IMR-90 (cell line): ENCODE measurements at regions not wholly inside any gene's neighbourhood (a gene's known extent, or its start where the extent isn't known, plus 50 kb on each side); places are given as distances from the start of the nearest gene placed in this dataset.

Experiments
- ATAC-seq: fragments of 200-7000 bp; cut with Tn5 transposase; 2 replicates; pipeline ENCODE4 v1.9.1; 2020; ENCODE audit warnings: low read depth, mild to moderate bottlenecking, moderate library complexity
- BruUV-seq: library from RNA; stranded (reverse); fragments of 400-500 nt; replicated peaks from 2 replicates; lab custom pipeline; 2021; lab: Mats Ljungman, UMichigan
- CTCF ChIA-PET: fragments of 300-600 bp; formaldehyde crosslinking; extraction: SDS; loops from one replicate; lab custom pipeline; 2021; ENCODE audit warnings: antibody characterized with exemption; lab: Yijun Ruan, JAX
- POLR2A ChIA-PET: fragments of 300-600 bp; sonication (Branson Sonifier 250); formaldehyde crosslinking; loops from one replicate; lab custom pipeline; 2022; ENCODE audit warnings: antibody characterized with exemption; ENCODE audit not compliant: unreplicated experiment; lab: Charles Lee
- DNase-seq: peaks from one replicate; pipeline ENCODE4 v3.0.0; 2013
- H2AFZ ChIP-seq: replicated peaks from 2 replicates; pipeline ENCODE3; 2013; ENCODE audit warnings: low read length, mild to moderate bottlenecking; ENCODE audit not compliant: poor library complexity
- H2AK5ac ChIP-seq: 2 replicates; pipeline ENCODE4 v1.6.1; 2013; ENCODE audit warnings: low read depth, low read length, inconsistent platforms
- H2AK9ac ChIP-seq: replicated peaks from 2 replicates; pipeline ENCODE3; 2013; ENCODE audit warnings: mild to moderate bottlenecking, low read depth, low read length, moderate library complexity; ENCODE audit not compliant: poor library complexity
- H2BK120ac ChIP-seq: 2 replicates; pipeline ENCODE4 v1.6.1; 2013; ENCODE audit warnings: low read depth, low read length, inconsistent platforms
- H2BK15ac ChIP-seq: 3 replicates; pipeline ENCODE4 v1.6.1; 2013; ENCODE audit warnings: low read depth, low read length, inconsistent platforms
- H2BK20ac ChIP-seq: 2 replicates; pipeline ENCODE4 v1.6.1; 2013; ENCODE audit warnings: low read depth, mild to moderate bottlenecking, inconsistent platforms, low read length, moderate library complexity
- H2BK5ac ChIP-seq: 2 replicates; pipeline ENCODE4 v1.6.1; 2013; ENCODE audit warnings: mild to moderate bottlenecking, low read depth, low read length, inconsistent platforms; ENCODE audit not compliant: poor library complexity, severe bottlenecking
- H3K14ac ChIP-seq: replicated peaks from 2 replicates; pipeline ENCODE4 v1.6.1; 2013; ENCODE audit warnings: low read depth, low read length, inconsistent platforms
- H3K18ac ChIP-seq: 2 replicates; pipeline ENCODE4 v1.6.1; 2013; ENCODE audit warnings: low read depth, low read length, control low read depth
- H3K23ac ChIP-seq: 2 replicates; pipeline ENCODE4 v1.6.1; 2013; ENCODE audit warnings: low read depth, low read length, inconsistent platforms
- H3K27ac ChIP-seq: 2 replicates; pipeline ENCODE4 v1.5.1; 2013; ENCODE audit warnings: mild to moderate bottlenecking, control low read depth, low read length; ENCODE audit not compliant: insufficient read depth
- H3K27me3 ChIP-seq: 2 replicates; pipeline ENCODE4 v1.6.1; 2013; ENCODE audit warnings: low read length; ENCODE audit not compliant: control insufficient read depth, insufficient read depth
- H3K36me3 ChIP-seq: 2 replicates; pipeline ENCODE4 v1.6.1; 2013; ENCODE audit warnings: low read length, mixed read lengths; ENCODE audit not compliant: control insufficient read depth, insufficient read depth
- H3K4ac ChIP-seq: 2 replicates; pipeline ENCODE4 v1.6.1; 2013; ENCODE audit warnings: low read depth, low read length, inconsistent platforms
- H3K4me1 ChIP-seq: 2 replicates; pipeline ENCODE4 v1.6.1; 2013; ENCODE audit warnings: low read length, mixed read lengths; ENCODE audit not compliant: control insufficient read depth, insufficient read depth
- H3K4me2 ChIP-seq: 2 replicates; pipeline ENCODE4 v1.6.1; 2013; ENCODE audit warnings: low read depth, mild to moderate bottlenecking, control low read depth, low read length, moderate library complexity
- H3K4me3 ChIP-seq: 2 replicates; pipeline ENCODE4 v1.5.1; 2013; ENCODE audit warnings: low read depth, mild to moderate bottlenecking, control low read depth, low read length, moderate library complexity; ENCODE audit not compliant: insufficient read depth
- H3K56ac ChIP-seq: 2 replicates; pipeline ENCODE4 v1.6.1; 2013; ENCODE audit warnings: low read length, inconsistent platforms; ENCODE audit not compliant: insufficient read depth; ENCODE audit errors: extremely low read depth
- H3K79me1 ChIP-seq, 2 experiments: 2 replicates each; pipeline ENCODE4 v1.6.1; 2013; ENCODE audit warnings: low read length in 2 of 2, inconsistent platforms in 1 of 2, low read depth in 1 of 2
- H3K9ac ChIP-seq: 2 replicates; pipeline ENCODE4 v1.6.1; 2013; ENCODE audit warnings: low read depth, low read length, control low read depth
- H3K9me1 ChIP-seq: 2 replicates; pipeline ENCODE4 v1.6.1; 2013; ENCODE audit warnings: low read length, inconsistent platforms; ENCODE audit not compliant: insufficient read depth
- H3K9me3 ChIP-seq: 2 replicates; pipeline ENCODE4 v1.6.1; 2013; ENCODE audit warnings: low read length; ENCODE audit not compliant: control insufficient read depth, insufficient read depth
- H4K20me1 ChIP-seq: 2 replicates; pipeline ENCODE4 v1.6.1; 2013; ENCODE audit warnings: low read length, inconsistent platforms; ENCODE audit not compliant: insufficient read depth
- H4K5ac ChIP-seq: 2 replicates; pipeline ENCODE4 v1.6.1; 2013; ENCODE audit warnings: mild to moderate bottlenecking, low read depth, low read length, control low read depth
- H4K8ac ChIP-seq, 2 experiments: 2 replicates each; pipeline ENCODE4 v1.6.1; 2013; ENCODE audit warnings: low read depth in 2 of 2, low read length in 2 of 2, control low read depth in 1 of 2, inconsistent platforms in 1 of 2
- H4K91ac ChIP-seq: 2 replicates; pipeline ENCODE4 v1.6.1; 2013; ENCODE audit warnings: low read depth, low read length, inconsistent platforms; ENCODE audit not compliant: insufficient read depth
- FOS ChIP-seq: fragments of 150-350 bp; IDR thresholded peaks from 2 replicates; pipeline ENCODE4 v1.6.1; 2016; ENCODE audit warnings: low read depth, low read length
- MAFK ChIP-seq: IDR thresholded peaks from 2 replicates; pipeline ENCODE4 v1.6.1; 2012; ENCODE audit warnings: low read depth, low read length, improper control_type of control experiment
- WGBS, 2 experiments: methylation state at CpG; one replicate each; pipeline versions ENCODE4 v1.1.5 to v1.1.7; 2013; ENCODE audit warnings: missing lambda C conversion rate in 2 of 2; ENCODE audit not compliant: insufficient read length in 1 of 2; ENCODE audit errors: extremely low coverage in 2 of 2; 5-methylcytosine and 5-hydroxymethylcytosine counted together
- dilution Hi-C: fragments of 300-500 bp; cut with HindIII; formaldehyde crosslinking; loops from one replicate; pipeline ENCODE4 v1.14.3; 2018; ENCODE audit warnings: low sequenced_read_pairs; ENCODE audit not compliant: unreplicated experiment
- in situ Hi-C: fragments of 300-500 bp; cut with MboI; formaldehyde crosslinking; loops from 3 replicates; pipeline ENCODE4 v1.14.3; 2019; ENCODE audit warnings: low sequenced_read_pairs, inconsistent platforms, mixed read lengths
- intact Hi-C: fragments of 100-400 bp; cut with micrococcal nuclease; formaldehyde crosslinking; loops from 2 replicates; pipeline ENCODE4 v1.10.0; 2022
- TF ChIP-seq, protein P1 (sequence below): fragments of 150-350 bp; IDR thresholded peaks from 2 replicates; pipeline ENCODE4 v1.6.1; 2016; ENCODE audit warnings: low read depth, mild to moderate bottlenecking, low read length, moderate library complexity, borderline replicate concordance

DNA sequence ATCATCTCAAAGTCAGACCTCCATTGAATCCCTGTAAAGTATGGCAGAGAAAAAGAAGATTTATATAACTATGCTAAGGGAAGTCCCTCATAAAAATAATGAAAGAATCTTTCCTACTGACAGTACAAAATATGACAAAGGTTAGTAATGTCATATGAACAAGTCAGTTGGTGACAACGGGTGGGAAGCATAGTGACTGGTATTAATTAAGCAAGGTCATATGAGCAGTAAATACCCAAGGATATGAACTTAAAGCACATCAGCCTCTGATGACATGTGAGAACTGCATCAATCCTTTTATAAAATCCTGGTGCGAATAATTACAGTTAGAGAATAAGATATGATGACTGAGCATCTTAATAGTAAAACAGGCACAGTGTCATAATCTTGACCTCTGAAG, 364.8 kb upstream of the GALNTL6 start:
- no peak for DNase-seq

More for the DNA sequence above, 364.8 kb upstream of the GALNTL6 start:
- Histone ChIP-seq H3K23ac (no peak overlapping the region), H2AK5ac (no peak overlapping the region), H2AFZ (no peak overlapping the region), H2AK9ac (no peak overlapping the region), H3K4me3 (no peak overlapping the region), H4K8ac (no peak overlapping the region), H2BK5ac (no peak overlapping the region), H2BK20ac (no peak overlapping the region), H3K4me2 (no peak overlapping the region), H2BK15ac (no peak overlapping the region), H3K9ac (no peak overlapping the region), H3K36me3 (no peaks in the 10 kb centered on the region), H3K9me3 (no peaks in the 10 kb centered on the region), H3K4me1 (no peaks in the 10 kb centered on the region), H3K14ac (no peak overlapping the region), H3K27me3 (no peaks in the 10 kb centered on the region), H3K4ac (no peak overlapping the region), H4K5ac (no peak overlapping the region), H3K79me1 (no peaks in the 10 kb centered on the region), H3K18ac (no peak overlapping the region), H3K27ac (no peak overlapping the region), H4K20me1 (no peaks in the 10 kb centered on the region), H2BK120ac (no peak overlapping the region), H4K91ac (no peak overlapping the region), H3K56ac (no peak overlapping the region), H3K9me1 (no peaks in the 10 kb centered on the region)
- ChIA-PET POLR2A (no interaction called here), CTCF (no interaction called here)
- no peak for TF ChIP-seq MAFK
- TF ChIP-seq, protein P1, sequence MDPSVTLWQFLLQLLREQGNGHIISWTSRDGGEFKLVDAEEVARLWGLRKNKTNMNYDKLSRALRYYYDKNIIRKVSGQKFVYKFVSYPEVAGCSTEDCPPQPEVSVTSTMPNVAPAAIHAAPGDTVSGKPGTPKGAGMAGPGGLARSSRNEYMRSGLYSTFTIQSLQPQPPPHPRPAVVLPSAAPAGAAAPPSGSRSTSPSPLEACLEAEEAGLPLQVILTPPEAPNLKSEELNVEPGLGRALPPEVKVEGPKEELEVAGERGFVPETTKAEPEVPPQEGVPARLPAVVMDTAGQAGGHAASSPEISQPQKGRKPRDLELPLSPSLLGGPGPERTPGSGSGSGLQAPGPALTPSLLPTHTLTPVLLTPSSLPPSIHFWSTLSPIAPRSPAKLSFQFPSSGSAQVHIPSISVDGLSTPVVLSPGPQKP = no peak
- TF ChIP-seq FOS = no peak
- no TSS peak for BruUV-seq
- WGBS, 2 experiments = no CpG with 5 or more reads among the region's 2 CpGs
- intact Hi-C loops (no loop called here), in situ Hi-C loops (no loop called here), dilution Hi-C loops (no loop called here)
- no peak for ATAC-seq
